ENCODE measurements at regions not wholly inside any gene's neighbourhood (a gene's known extent, or its start where the extent isn't known, plus 50 kb on each side); places are given as distances from the start of the nearest gene placed in this dataset.

DNA sequence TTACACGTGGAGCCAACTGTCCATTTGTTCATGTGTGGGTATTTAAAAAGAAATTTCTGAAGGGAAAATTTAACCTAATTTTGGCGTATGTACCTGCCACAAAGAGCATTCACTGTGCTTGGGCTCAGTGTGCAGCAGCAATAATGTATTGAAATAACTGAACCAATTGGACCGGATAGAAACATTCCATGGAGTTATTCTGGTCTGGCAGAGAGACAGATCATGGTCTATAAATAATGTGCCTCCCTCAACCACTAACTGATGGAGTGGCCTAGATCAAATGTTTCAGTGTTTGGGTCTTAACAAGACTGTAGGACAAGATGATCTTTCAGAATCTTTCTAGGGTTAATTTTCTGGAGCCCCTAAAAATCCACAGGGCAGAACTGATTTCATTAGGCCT is 469.7 kb downstream of the PRELID2 start:
- ChIA-PET POLR2A (no interaction called here), CTCF (ENCODE audit: low intra/inter-chr PET ratio, low total read pairs) (no interaction called here)
- Histone ChIP-seq H3K4me3 (replicated peaks in 1 of 3; ENCODE audit: insufficient read depth in 1 of 3, low read depth in 2 of 3, low read length in 3 of 3) (no peak overlapping the region), H3K9ac (ENCODE audit: insufficient read depth, low read depth, low read length) (no peak overlapping the region), H3K27ac (ENCODE audit: extremely low read length, insufficient read depth, low read length) (no peak overlapping the region), H4K20me1 (ENCODE audit: insufficient read depth, low read length) (no peaks in the 10 kb centered on the region), H3K79me2 (ENCODE audit: insufficient read depth, low read length) (no peaks in the 10 kb centered on the region), H3K36me3 (replicated peaks in 1 of 2; ENCODE audit: control insufficient read depth in 1 of 2, insufficient read depth in 2 of 2, low read length in 2 of 2) (no peaks in the 10 kb centered on the region), H3K4me2 (ENCODE audit: low read depth, low read length) (no peak overlapping the region), H3K27me3 (ENCODE audit: control insufficient read depth in 1 of 2, insufficient read depth in 2 of 2, low read length in 2 of 2) (no peaks in the 10 kb centered on the region), H3K9me3 (ENCODE audit: low read length) (no peaks in the 10 kb centered on the region), H2AFZ (ENCODE audit: low read length) (no peak overlapping the region), H3K4me1 (ENCODE audit: insufficient read depth, low read length) (no peaks in the 10 kb centered on the region)
- TF ChIP-seq NRL (CRISPR knock-in tag; IDR thresholded peaks at IDR 0.05; ENCODE audit: borderline replicate concordance) = no peak
- no peak for TF ChIP-seq ZNF569 (CRISPR knock-in tag; IDR thresholded peaks at IDR 0.05; ENCODE audit: borderline replicate concordance)
- TF ChIP-seq, protein P1, sequence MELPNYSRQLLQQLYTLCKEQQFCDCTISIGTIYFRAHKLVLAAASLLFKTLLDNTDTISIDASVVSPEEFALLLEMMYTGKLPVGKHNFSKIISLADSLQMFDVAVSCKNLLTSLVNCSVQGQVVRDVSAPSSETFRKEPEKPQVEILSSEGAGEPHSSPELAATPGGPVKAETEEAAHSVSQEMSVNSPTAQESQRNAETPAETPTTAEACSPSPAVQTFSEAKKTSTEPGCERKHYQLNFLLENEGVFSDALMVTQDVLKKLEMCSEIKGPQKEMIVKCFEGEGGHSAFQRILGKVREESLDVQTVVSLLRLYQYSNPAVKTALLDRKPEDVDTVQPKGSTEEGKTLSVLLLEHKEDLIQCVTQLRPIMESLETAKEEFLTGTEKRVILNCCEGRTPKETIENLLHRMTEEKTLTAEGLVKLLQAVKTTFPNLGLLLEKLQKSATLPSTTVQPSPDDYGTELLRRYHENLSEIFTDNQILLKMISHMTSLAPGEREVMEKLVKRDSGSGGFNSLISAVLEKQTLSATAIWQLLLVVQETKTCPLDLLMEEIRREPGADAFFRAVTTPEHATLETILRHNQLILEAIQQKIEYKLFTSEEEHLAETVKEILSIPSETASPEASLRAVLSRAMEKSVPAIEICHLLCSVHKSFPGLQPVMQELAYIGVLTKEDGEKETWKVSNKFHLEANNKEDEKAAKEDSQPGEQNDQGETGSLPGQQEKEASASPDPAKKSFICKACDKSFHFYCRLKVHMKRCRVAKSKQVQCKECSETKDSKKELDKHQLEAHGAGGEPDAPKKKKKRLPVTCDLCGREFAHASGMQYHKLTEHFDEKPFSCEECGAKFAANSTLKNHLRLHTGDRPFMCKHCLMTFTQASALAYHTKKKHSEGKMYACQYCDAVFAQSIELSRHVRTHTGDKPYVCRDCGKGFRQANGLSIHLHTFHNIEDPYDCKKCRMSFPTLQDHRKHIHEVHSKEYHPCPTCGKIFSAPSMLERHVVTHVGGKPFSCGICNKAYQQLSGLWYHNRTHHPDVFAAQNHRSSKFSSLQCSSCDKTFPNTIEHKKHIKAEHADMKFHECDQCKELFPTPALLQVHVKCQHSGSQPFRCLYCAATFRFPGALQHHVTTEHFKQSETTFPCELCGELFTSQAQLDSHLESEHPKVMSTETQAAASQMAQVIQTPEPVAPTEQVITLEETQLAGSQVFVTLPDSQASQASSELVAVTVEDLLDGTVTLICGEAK (IDR thresholded peaks at IDR 0.05) = no peak
- TF ChIP-seq, protein P1 (CRISPR knock-in tag; IDR thresholded peaks at IDR 0.05) = no peak
- no peak for TF ChIP-seq SRSF1 (optimal IDR thresholded peaks at IDR 0.05; ENCODE audit: low read depth, low read length)
- TF ChIP-seq ZEB1 (IDR thresholded peaks at IDR 0.05; ENCODE audit: insufficient replicate concordance, low read depth) = no peak
- TF ChIP-seq, protein P2, sequence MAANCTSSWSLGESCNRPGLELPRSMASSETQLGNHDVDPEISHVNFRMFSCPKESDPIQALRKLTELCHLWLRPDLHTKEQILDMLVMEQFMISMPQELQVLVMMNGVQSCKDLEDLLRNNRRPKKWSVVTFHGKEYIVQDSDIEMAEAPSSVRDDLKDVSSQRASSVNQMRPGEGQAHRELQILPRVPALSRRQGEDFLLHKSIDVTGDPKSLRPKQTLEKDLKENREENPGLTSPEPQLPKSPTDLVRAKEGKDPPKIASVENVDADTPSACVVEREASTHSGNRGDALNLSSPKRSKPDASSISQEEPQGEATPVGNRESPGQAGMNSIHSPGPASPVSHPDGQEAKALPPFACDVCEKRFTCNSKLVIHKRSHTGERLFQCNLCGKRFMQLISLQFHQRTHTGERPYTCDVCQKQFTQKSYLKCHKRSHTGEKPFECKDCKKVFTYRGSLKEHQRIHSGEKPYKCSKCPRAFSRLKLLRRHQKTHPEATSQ (CRISPR knock-in tag; IDR thresholded peaks at IDR 0.05; ENCODE audit: borderline replicate concordance) = no peak
- no peak for TF ChIP-seq RXRB (CRISPR knock-in tag; IDR thresholded peaks at IDR 0.05; ENCODE audit: borderline replicate concordance)
- no peak for TF ChIP-seq AGO2 (optimal IDR thresholded peaks at IDR 0.05; ENCODE audit: low read depth, low read length)
- TF ChIP-seq SATB2 (CRISPR knock-in tag; IDR thresholded peaks at IDR 0.05) = no peak
- TF ChIP-seq SRSF4 (IDR thresholded peaks at IDR 0.05; ENCODE audit: low read depth, low read length, poor library complexity, severe bottlenecking) = no peak
- TF ChIP-seq ZNF446 (CRISPR knock-in tag; IDR thresholded peaks at IDR 0.05) = no peak
- TF ChIP-seq GABPB1 (CRISPR knock-in tag; IDR thresholded peaks at IDR 0.05) = no peak
- no peak for TF ChIP-seq ZZZ3 (CRISPR knock-in tag; IDR thresholded peaks at IDR 0.05; ENCODE audit: borderline replicate concordance)
- no peak for TF ChIP-seq ZNF773 (CRISPR knock-in tag; IDR thresholded peaks at IDR 0.05; ENCODE audit: borderline replicate concordance)
- no peak for TF ChIP-seq ZNF441 (CRISPR knock-in tag; IDR thresholded peaks at IDR 0.05; ENCODE audit: borderline replicate concordance)
- no peak for TF ChIP-seq ZFP41 (CRISPR knock-in tag; IDR thresholded peaks at IDR 0.05; ENCODE audit: borderline replicate concordance)
- DNase-seq (ENCODE audit: low spot score) (no peak), ATAC-seq (no peak), FAIRE-seq (no peak)
- WGBS (ENCODE audit: low lambda C conversion rate) = 19% methylated on average over 3 of the region's 3 CpGs
- BruUV-seq (replicated peaks) = no TSS peak
- in situ Hi-C loops (cut with HindIII; ENCODE audit: extremely low pct_ligation_motif_present, low pct_unique_long_range_greater_than_20kb) (no loop called here), intact Hi-C loops (cut with micrococcal nuclease; ENCODE audit: unreplicated experiment) (no loop called here)

Data from HepG2 (cell line).